ENCODE measurements at regions not wholly inside any gene's neighbourhood (a gene's known extent, or its start where the extent isn't known, plus 50 kb on each side); places are given as distances from the start of the nearest gene placed in this dataset.

DNA sequence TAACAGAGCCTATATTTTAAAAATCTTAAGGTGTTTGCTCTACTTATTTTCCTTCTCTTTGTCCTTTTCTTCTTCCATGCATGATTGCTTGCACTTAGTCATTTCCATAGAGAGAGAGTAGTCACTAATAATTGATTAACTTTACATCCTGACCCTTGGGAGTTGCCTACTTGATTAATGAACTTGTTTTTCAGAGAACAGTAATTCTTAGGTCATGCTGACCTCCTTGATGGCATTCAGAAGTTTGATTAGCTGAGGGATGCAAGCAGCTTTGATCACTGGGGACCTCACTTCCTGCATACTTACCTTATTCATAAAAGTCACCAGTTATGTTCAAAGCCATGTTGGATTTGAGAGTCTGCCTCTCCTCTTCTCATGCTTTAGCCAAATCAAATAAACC is 715.6 kb upstream of the ID4 start:
- Histone ChIP-seq H3K27me3 (ENCODE audit: control insufficient read depth in 2 of 2, insufficient read depth in 2 of 2, low read length in 2 of 2) (no peaks in the 10 kb centered on the region), H3K79me2 (ENCODE audit: control insufficient read depth, insufficient read depth, low read length) (no peaks in the 10 kb centered on the region), H3K9me1 (replicated peaks; ENCODE audit: control insufficient read depth, extremely low read depth, insufficient read depth, low read length) (no peaks in the 10 kb centered on the region), H3K36me3 (ENCODE audit: control insufficient read depth in 2 of 2, extremely low read depth in 1 of 2, insufficient read depth in 2 of 2, low read length in 2 of 2) (no peaks in the 10 kb centered on the region), H3K4me2 (ENCODE audit: insufficient read depth, low read length) (no peak overlapping the region), H3K9me3 (replicated peaks; ENCODE audit: control insufficient read depth, insufficient read depth, low read length) (no peaks in the 10 kb centered on the region), H4K20me1 (replicated peaks; ENCODE audit: control insufficient read depth, extremely low read depth, insufficient read depth, low read length) (no peaks in the 10 kb centered on the region), H3K4me3 (replicated peaks in 1 of 3; ENCODE audit: insufficient read depth in 1 of 3, low read depth in 1 of 3, low read length in 3 of 3) (no peak overlapping the region), H2AFZ (ENCODE audit: low read depth, low read length) (no peak overlapping the region), H3K27ac (ENCODE audit: insufficient read depth, low read depth, low read length) (no peak overlapping the region), H3K9ac (replicated peaks; ENCODE audit: extremely low read depth, insufficient read depth, low read length) (no peak overlapping the region), H3K4me1 (ENCODE audit: control insufficient read depth, extremely low read depth, insufficient read depth, low read length) (no peaks in the 10 kb centered on the region)
- intact Hi-C loops (cut with micrococcal nuclease) (no loop called here), dilution Hi-C loops (cut with MboI; ENCODE audit: extremely low pct_ligation_motif_present, low sequenced_read_pairs) (no loop called here)
- FAIRE-seq (no peak), DNase-seq (ENCODE audit: low read depth, low spot score) (no peak)
- TF ChIP-seq, protein P1, sequence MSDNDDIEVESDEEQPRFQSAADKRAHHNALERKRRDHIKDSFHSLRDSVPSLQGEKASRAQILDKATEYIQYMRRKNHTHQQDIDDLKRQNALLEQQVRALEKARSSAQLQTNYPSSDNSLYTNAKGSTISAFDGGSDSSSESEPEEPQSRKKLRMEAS (IDR thresholded peaks at IDR 0.05; ENCODE audit: insufficient read depth, insufficient read length): no peak
- TF ChIP-seq POLR2AphosphoS5 (IDR thresholded peaks at IDR 0.05; ENCODE audit: insufficient read depth, low read depth, low read length) (no peak), POLR2A (IDR thresholded peaks at IDR 0.05; ENCODE audit: low read depth, low read length) (no peak), CTCF (IDR thresholded peaks at IDR 0.05; ENCODE audit: extremely low read depth in 1 of 2, insufficient read depth in 1 of 2, low read depth in 1 of 2, low read length in 2 of 2) (no peak), EZH2 (IDR thresholded peaks at IDR 0.05; ENCODE audit: borderline replicate concordance, low read depth, low read length, severe bottlenecking) (no peak), JUN (IDR thresholded peaks at IDR 0.05; ENCODE audit: borderline replicate concordance, insufficient read depth, insufficient read length, low read depth) (no peak), MYC (IDR thresholded peaks at IDR 0.05; ENCODE audit: low read depth, low read length) (no peak), GATA2 (IDR thresholded peaks at IDR 0.05; ENCODE audit: insufficient read depth, insufficient read length, low read depth, low read length) (no peak), FOS (IDR thresholded peaks at IDR 0.05; ENCODE audit: borderline replicate concordance, insufficient read depth, low read length) (no peak)
- BruUV-seq (replicated peaks): no TSS peak
- ChIA-PET CTCF (no interaction called here), POLR2A (no interaction called here)

Data from endothelial cell of umbilical vein (primary cell).